ENCODE measurements at regions not wholly inside any gene's neighbourhood (a gene's known extent, or its start where the extent isn't known, plus 50 kb on each side); places are given as distances from the start of the nearest gene placed in this dataset.
A peak's percentile ranks its signal among the peaks of the same experiment; 100 is the strongest.

DNA sequence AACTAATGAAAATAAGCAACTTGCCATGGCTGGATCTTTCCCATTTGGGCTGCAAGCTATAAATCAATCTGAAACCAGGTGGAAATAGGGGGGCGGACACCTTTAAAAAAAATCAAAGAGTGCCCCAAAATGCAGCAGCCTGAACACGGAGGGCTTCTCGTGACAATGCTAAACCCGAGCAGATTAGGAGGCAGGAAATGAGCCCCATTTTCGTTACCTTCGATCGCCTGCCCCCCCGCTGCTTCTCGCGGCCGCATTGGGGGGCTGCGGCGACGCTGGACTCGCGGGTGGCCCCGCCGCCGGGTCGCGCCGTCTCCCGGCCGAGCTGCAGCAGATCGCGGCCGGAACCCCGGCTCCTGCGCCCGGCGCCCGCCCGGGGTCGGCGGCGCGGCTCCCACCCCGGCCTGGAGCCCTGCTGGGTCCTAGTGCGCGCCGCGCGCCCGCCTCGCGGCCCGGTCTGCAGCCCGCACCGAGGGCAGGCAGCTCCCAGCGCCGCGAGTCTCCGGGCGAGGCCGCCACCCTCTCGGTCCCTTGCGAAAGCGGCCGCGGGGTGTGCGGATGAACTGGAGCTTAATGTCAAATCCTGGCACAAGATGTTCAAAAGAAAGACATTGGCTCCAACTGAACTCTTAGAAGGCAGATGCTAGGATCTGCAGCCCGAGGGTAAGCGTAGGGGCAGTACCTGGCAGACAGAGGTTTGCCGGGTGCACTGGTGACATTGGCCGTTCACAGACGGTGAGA lies 201.9 kb upstream of the FOXN3 start:
- H4K20me1 ChIP-seq (ENCODE audit: insufficient read depth, low read length) = no peaks in the 10 kb centered on the region
- no peaks in the 10 kb centered on the region for H3K79me2 ChIP-seq (ENCODE audit: insufficient read depth, low read length)
- peaks cover 3% of the 10 kb centered on the region for H3K27me3 ChIP-seq (ENCODE audit: insufficient read depth, low read length)
- peak overlapping the region; percentile 67 for H2AFZ ChIP-seq (ENCODE audit: low read length)
- H3K27ac ChIP-seq (ENCODE audit: low read depth, low read length, poor library complexity, severe bottlenecking) = no peak overlapping the region
- H3K9ac ChIP-seq (ENCODE audit: low read length) = peak overlapping the region; percentile 74
- no peaks in the 10 kb centered on the region for H3F3A ChIP-seq (ENCODE audit: insufficient read depth, low read length)
- no peaks in the 10 kb centered on the region for H3K9me2 ChIP-seq (ENCODE audit: low read depth, low read length)
- peak overlapping the region; percentile 71 for H3K4me3 ChIP-seq (ENCODE audit: low read depth, low read length, poor library complexity, severe bottlenecking)
- no peaks in the 10 kb centered on the region for H3K9me3 ChIP-seq (ENCODE audit: low read length)
- TF ChIP-seq, protein P1, sequence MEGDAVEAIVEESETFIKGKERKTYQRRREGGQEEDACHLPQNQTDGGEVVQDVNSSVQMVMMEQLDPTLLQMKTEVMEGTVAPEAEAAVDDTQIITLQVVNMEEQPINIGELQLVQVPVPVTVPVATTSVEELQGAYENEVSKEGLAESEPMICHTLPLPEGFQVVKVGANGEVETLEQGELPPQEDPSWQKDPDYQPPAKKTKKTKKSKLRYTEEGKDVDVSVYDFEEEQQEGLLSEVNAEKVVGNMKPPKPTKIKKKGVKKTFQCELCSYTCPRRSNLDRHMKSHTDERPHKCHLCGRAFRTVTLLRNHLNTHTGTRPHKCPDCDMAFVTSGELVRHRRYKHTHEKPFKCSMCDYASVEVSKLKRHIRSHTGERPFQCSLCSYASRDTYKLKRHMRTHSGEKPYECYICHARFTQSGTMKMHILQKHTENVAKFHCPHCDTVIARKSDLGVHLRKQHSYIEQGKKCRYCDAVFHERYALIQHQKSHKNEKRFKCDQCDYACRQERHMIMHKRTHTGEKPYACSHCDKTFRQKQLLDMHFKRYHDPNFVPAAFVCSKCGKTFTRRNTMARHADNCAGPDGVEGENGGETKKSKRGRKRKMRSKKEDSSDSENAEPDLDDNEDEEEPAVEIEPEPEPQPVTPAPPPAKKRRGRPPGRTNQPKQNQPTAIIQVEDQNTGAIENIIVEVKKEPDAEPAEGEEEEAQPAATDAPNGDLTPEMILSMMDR (IDR thresholded peaks at IDR 0.05; ENCODE audit: low read length) = no peak
- no peak for TF ChIP-seq EZH2 (IDR thresholded peaks at IDR 0.05; ENCODE audit: borderline replicate concordance, low read length)
- no peaks in the 10 kb centered on the region for H3K36me3 ChIP-seq (ENCODE audit: insufficient read depth, low read length)
- peaks cover 27% of the 10 kb centered on the region for H3K4me1 ChIP-seq (ENCODE audit: insufficient read depth, low read length, severe bottlenecking)
- H3K4me2 ChIP-seq (ENCODE audit: low read length) = peak overlapping the region; percentile 80

DNA sequence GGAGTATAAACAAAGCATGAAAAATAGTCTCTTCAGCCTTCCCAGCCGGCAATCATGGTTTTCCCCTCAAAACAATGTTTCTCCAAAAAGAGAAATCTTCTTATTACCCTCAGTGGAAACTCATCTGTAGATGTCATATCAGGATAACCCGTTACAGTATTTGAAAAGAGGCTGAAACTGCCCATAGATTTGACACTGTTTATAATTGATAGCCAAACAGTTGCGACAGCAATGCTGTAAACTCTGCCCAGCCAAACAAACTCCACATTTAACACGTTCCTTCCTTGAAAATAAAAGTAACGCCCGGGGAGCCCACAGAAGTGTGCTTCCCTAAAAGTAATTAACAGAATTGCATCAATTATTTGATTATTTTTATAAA lies 201.3 kb upstream of the FOXN3 start:
- Histone ChIP-seq H3K9me3 (ENCODE audit: low read length) (no peaks in the 10 kb centered on the region), H3K9ac (ENCODE audit: low read length) (peak overlapping the region; percentile 74), H3K4me1 (ENCODE audit: insufficient read depth, low read length, severe bottlenecking) (peaks cover 27% of the 10 kb centered on the region), H3K4me3 (ENCODE audit: low read depth, low read length, poor library complexity, severe bottlenecking) (peak overlapping the region; percentile 71), H3K79me2 (ENCODE audit: insufficient read depth, low read length) (no peaks in the 10 kb centered on the region), H4K20me1 (ENCODE audit: insufficient read depth, low read length) (no peaks in the 10 kb centered on the region), H3K27ac (ENCODE audit: low read depth, low read length, poor library complexity, severe bottlenecking) (no peak overlapping the region), H3F3A (ENCODE audit: insufficient read depth, low read length) (no peaks in the 10 kb centered on the region), H3K9me2 (ENCODE audit: low read depth, low read length) (no peaks in the 10 kb centered on the region), H3K27me3 (ENCODE audit: insufficient read depth, low read length) (peaks cover 3% of the 10 kb centered on the region), H2AFZ (ENCODE audit: low read length) (0 out of 2 replicates have a peak overlapping the region, but pooled peaks have one; percentile 40), H3K4me2 (ENCODE audit: low read length) (peak overlapping the region; percentile 80), H3K36me3 (ENCODE audit: insufficient read depth, low read length) (no peaks in the 10 kb centered on the region)
- no peak for TF ChIP-seq EZH2 (IDR thresholded peaks at IDR 0.05; ENCODE audit: borderline replicate concordance, low read length)
- TF ChIP-seq, protein P1 (IDR thresholded peaks at IDR 0.05; ENCODE audit: low read length) = no peak

DNA sequence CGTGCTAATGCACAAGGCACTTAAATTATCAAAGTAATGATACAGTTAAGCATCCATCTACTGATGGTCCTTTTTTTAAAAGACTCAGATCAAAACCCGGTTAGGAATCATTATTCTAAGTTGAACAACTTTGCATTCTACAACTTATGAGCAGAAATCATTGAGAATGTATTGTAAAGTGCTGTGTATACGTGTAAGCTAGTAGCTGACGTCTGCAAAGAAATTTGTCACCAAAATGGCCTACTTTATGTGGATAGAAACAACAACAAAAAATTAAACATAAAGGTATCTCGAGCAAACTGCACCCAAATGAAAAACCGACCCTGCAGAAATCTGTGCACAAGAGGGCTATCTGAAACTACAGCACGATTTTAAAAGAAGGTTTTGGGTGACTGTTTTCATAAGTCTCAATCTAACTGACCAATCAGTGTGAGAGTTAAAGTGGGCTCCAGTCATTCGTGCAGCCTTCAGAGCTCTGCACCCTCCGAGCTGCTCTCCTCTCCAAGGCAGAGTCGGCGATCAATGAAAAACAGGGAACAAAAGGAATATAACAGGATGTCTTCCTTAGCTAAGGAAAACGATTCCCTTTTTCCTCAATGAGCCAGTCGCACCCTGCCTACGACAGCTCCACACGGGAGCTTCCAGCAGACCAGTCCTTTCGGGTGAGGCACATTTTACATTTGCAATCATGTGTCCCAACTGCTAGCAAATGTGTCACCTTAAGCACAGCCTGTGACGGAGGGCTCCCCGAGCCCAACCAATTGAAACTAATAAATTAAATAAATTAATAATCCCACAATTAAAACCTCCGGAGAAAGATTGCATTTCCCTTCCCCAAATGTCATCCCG lies 200.7 kb upstream of the FOXN3 start:
- Histone ChIP-seq H3K27me3 (ENCODE audit: insufficient read depth, low read length) (peaks cover 3% of the 10 kb centered on the region), H3K9ac (ENCODE audit: low read length) (peak overlapping the region; percentile 74), H3K4me3 (ENCODE audit: low read depth, low read length, poor library complexity, severe bottlenecking) (peak overlapping the region; percentile 71), H3K36me3 (ENCODE audit: insufficient read depth, low read length) (no peaks in the 10 kb centered on the region), H3K27ac (ENCODE audit: low read depth, low read length, poor library complexity, severe bottlenecking) (no peak overlapping the region), H3F3A (ENCODE audit: insufficient read depth, low read length) (no peaks in the 10 kb centered on the region), H3K9me2 (ENCODE audit: low read depth, low read length) (no peaks in the 10 kb centered on the region), H3K9me3 (ENCODE audit: low read length) (no peaks in the 10 kb centered on the region), H3K4me1 (ENCODE audit: insufficient read depth, low read length, severe bottlenecking) (peaks cover 27% of the 10 kb centered on the region), H3K4me2 (ENCODE audit: low read length) (peak overlapping the region; percentile 80), H4K20me1 (ENCODE audit: insufficient read depth, low read length) (no peaks in the 10 kb centered on the region), H3K79me2 (ENCODE audit: insufficient read depth, low read length) (no peaks in the 10 kb centered on the region), H2AFZ (ENCODE audit: low read length) (0 out of 2 replicates have a peak overlapping the region, but pooled peaks have one; percentile 40)
- no peak for TF ChIP-seq EZH2 (IDR thresholded peaks at IDR 0.05; ENCODE audit: borderline replicate concordance, low read length)
- TF ChIP-seq, protein P1 (IDR thresholded peaks at IDR 0.05; ENCODE audit: low read length) = no peak

Data from OCI-LY1 (cell line).